Coronary artery (tissue), 2 donors: ENCODE measurements at regions not wholly inside any gene's neighbourhood (a gene's known extent, or its start where the extent isn't known, plus 50 kb on each side); places are given as distances from the start of the nearest gene placed in this dataset.

Experiments used
- DNase-seq: peaks from one replicate; pipeline ENCODE4 v3.0.0-alpha.2; 2017; ENCODE audit warnings: low spot score
- H3K27ac ChIP-seq, 2 donors: fragments of 200-600 bp; sonication (generic); one replicate each; pipeline ENCODE4 v1.5.1; 2016 to 2019
- H3K4me3 ChIP-seq: fragments of 200-600 bp; sonication (generic); 2 replicates; pipeline ENCODE4 v1.5.1; 2016; ENCODE audit warnings: mild to moderate bottlenecking, moderate library complexity
- TF ChIP-seq, protein P1 (sequence below): fragments of 200-600 bp; sonication (generic); IDR thresholded peaks from one replicate; pipeline ENCODE4 v1.5.1; 2019; ENCODE audit warnings: antibody characterized with exemption

DNA sequence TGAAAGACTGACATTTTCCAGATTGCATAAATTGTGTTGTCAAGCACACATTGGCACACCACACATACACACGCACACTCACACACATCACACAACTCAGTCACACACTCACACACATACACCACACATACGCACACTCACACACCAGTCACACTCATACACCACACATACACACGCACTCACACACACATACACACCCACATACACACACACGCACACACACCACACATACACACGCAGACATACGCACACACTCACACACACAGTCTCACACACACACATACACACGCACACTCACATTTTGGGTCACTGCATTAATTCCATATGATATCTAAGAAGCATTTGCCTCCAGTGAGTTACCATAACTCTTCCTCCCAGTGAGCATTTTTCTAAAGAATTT, 578.3 kb upstream of the FRG1 start:
- TF ChIP-seq, protein P1, sequence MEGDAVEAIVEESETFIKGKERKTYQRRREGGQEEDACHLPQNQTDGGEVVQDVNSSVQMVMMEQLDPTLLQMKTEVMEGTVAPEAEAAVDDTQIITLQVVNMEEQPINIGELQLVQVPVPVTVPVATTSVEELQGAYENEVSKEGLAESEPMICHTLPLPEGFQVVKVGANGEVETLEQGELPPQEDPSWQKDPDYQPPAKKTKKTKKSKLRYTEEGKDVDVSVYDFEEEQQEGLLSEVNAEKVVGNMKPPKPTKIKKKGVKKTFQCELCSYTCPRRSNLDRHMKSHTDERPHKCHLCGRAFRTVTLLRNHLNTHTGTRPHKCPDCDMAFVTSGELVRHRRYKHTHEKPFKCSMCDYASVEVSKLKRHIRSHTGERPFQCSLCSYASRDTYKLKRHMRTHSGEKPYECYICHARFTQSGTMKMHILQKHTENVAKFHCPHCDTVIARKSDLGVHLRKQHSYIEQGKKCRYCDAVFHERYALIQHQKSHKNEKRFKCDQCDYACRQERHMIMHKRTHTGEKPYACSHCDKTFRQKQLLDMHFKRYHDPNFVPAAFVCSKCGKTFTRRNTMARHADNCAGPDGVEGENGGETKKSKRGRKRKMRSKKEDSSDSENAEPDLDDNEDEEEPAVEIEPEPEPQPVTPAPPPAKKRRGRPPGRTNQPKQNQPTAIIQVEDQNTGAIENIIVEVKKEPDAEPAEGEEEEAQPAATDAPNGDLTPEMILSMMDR, result no peak
- Histone ChIP-seq H3K4me3 (no peak overlapping the region), H3K27ac (no peak overlapping the region)
- no peak for DNase-seq

DNA sequence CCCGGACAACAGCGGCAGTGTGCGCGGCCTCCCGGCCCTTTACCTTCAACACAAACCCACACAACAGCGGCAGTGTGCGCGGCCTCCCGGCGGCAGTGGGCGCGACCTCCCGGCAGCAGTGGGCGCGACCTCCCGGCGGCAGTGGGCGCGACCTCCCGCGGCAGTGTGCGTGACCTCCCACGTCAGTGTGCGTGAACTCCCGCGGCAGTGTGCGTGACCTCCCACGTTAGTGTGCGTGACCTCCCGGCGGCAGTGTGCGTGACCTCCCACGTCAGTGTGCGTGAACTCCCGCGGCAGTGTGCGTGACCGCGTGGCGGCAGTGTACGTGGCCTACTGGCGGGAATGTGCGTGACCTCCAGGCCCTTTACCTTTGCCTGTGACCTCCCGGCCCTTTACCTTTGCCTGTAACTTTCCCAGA, 576.6 kb upstream of the FRG1 start:
- TF ChIP-seq, protein P1, result no peak
- no peak overlapping the region for H3K27ac ChIP-seq
- DNase-seq, result no peak
- no peak overlapping the region for H3K4me3 ChIP-seq

DNA sequence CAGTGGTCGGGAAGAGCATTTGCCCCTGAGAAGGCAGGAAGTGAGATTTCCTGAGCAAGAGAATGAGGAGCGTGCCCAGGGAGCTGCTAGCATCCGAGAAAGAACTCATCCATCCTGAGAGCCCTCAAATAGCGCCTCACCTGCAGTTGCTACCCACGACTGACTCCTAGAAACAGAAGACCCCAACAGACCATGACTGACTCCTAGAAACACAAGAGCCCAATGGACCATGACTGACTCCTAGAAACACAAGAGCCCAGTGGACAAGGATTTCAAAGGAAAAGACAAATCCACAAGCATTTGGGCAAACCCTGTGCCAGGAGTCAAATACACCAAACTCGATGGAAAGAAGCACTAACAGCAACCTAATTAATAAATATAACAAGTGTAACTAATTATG, 575.2 kb upstream of the FRG1 start:
- Histone ChIP-seq H3K4me3 (no peak overlapping the region), H3K27ac (no peak overlapping the region)
- no peak for DNase-seq
- TF ChIP-seq, protein P1, result no peak

DNA sequence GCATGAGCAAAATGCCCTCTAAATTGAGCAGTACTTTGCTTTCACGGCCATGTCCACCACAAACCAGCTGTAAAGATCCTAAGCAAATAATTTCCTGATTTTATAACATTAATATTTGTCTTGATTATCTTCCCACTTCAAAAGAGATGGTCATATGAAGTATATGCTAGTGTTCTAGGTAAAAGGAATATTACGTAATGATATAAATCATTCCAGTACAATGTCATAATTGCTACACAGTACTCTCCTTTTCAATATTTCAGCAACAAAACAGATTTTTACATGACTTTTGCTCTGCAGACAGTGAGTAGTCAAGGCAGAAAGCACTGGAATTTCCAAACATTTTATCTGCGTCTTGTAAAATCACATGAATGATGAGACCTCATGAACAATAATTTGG, 572.8 kb upstream of the FRG1 start:
- Histone ChIP-seq H3K4me3 (no peak overlapping the region), H3K27ac (no peak overlapping the region)
- TF ChIP-seq, protein P1, result no peak
- no peak for DNase-seq

DNA sequence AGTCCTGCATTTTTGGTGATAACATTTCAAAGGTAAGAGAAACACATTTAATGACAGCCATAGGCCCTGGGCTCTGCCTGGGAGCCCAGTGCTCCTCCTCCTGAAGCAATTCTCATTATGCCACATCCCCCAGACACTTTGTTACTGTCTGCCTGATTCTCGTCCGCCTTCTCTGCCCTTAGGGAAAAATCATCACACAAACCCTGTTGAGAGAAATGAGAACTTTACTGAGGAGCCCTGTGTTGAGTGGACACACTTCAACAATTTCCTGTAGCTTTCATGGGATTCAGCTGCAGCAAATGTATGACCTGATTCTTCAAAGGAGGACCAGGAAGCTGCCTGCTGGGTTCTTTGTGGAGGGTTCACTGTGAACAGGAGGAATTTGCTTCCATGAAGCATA, 566.5 kb upstream of the FRG1 start:
- TF ChIP-seq, protein P1, result no peak
- no peak for DNase-seq
- no peak overlapping the region for H3K27ac ChIP-seq
- no peak overlapping the region for H3K4me3 ChIP-seq

DNA sequence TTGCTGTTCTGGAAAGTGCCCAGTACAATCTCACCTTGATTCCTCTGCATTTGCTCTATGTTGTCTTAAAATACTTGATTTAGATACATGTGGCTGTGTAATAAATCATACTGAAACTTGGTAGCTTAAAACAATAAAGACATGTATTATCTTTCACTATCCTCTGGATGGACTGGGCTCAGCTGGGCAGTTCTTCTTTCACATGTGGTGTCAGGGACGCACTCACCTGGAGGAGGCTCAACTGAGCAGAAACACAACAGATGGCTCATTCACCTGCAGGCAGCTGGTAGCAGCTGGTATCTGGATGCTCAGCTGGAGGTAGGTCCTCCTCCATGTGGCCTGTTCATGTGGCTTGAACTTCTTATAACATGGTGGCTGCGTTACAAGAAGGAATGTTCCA, 563.8 kb upstream of the FRG1 start:
- DNase-seq, result no peak
- TF ChIP-seq, protein P1, result no peak
- no peak overlapping the region for H3K4me3 ChIP-seq
- no peak overlapping the region for H3K27ac ChIP-seq

DNA sequence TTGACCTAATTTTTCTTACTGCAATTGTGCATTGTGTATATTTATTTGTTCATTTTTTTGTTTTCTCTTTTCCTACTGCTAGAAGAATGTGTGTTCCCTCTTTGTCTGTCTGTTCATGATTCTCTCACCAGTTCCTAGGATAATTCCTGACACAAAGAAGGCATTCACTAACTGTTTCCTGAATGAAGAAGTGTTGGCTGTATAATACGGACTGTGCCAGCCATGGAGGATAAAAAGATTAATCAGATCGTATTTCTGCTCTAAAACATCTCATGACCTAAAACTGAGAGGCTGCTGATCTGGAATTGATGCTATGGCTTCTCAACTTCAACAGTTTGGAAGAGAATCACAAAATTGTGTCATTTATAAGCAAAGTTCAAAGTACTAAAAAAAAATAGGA, 563.1 kb upstream of the FRG1 start:
- TF ChIP-seq, protein P1, result no peak
- H3K4me3 ChIP-seq, result no peak overlapping the region
- no peak for DNase-seq
- no peak overlapping the region for H3K27ac ChIP-seq
